ENCODE measurements at regions not wholly inside any gene's neighbourhood (a gene's known extent, or its start where the extent isn't known, plus 50 kb on each side); places are given as distances from the start of the nearest gene placed in this dataset.

- TF ChIP-seq POLR2AphosphoS5 (IDR thresholded peaks at IDR 0.05): no peak
- no peak for TF ChIP-seq CTCF (IDR thresholded peaks at IDR 0.05)
- TF ChIP-seq POLR2A (IDR thresholded peaks at IDR 0.05): no peak
Observed at GRCh38 chr3:118828351-118828750, 206.3 kb downstream of the IGSF11 start.
